Ramos (cell line): ENCODE measurements at regions not wholly inside any gene's neighbourhood (a gene's known extent, or its start where the extent isn't known, plus 50 kb on each side); places are given as distances from the start of the nearest gene placed in this dataset.

Experiments used
- in situ Hi-C: fragments of 300-500 bp; cut with MboI; formaldehyde crosslinking; loops from one replicate; pipeline ENCODE4 v1.14.3; 2022; ENCODE audit warnings: low sequenced_read_pairs; ENCODE audit not compliant: unreplicated experiment

DNA sequence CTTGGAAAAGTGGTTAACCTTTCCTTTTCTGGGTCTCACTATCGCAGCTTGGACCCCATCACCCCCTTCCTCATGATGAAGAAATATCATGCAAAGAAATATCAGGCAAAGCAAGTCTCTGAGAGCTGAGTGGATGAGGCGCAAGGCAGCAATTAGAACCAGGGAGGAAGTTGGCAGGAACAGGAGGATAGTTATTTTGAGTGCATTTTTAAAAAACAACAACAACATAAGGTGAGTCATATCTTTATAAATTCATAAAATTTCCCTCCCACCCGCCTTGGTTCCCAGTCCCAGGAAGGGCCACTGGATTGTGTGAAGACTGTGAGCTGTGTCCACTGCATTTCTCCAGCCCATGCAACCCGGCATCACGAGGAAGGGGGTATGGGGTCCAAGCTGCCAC is 316.9 kb upstream of the TLE3 start:
- in situ Hi-C loops = no loop called here

DNA sequence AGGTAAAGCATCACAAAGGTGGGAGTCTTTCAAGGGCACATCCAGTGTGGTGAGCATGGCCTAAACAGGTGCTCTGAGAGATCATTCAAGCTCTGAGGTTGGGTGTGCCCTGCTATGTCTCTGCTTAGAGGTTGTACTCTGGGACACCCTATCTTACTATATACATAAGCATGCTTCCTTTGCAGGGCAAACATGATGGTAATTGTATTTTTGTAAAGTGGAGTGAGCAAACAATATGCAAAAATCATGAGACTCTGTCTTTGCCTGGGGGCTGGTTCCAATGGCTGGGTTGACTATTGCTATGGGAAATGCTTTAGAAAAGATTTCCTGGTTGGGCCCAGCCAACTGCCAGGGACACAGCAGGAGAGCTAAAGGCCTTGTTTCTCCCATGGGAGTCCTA is 315.1 kb upstream of the TLE3 start:
- in situ Hi-C loops = no loop called here

DNA sequence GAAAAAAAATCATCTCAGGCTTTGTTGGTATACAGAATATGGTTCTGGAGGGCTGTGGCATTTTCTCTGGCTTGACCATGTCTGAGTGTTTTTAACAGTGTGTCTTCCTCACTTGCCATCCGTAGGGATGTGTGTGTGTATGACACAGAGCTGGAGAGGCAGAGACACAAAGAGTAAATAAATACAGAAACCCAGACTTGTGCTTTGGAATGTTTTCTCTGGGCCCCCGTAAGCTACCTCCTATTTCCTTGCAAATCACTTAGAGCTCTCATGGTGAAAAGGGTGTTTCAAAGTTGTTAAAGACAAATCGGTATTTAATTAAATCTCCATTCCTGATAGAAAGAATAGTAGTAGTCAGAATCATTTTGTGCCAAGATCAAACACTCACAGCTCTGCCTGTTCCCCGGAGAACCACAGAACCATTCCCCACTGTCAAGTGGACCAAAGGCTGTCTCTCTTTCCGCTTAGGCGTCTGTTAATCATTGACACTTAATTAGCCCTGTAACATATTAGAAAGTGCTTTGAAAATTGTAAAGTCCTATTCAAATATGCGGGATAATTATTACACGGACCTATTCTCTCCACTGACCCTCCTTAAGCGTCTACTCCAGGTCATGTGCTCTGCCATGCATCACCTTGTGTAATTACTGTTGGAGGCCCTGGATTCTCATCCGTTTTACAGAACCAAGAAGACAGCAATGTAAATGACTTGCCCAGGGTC is 313.6 kb upstream of the TLE3 start:
- in situ Hi-C loops = no loop called here

DNA sequence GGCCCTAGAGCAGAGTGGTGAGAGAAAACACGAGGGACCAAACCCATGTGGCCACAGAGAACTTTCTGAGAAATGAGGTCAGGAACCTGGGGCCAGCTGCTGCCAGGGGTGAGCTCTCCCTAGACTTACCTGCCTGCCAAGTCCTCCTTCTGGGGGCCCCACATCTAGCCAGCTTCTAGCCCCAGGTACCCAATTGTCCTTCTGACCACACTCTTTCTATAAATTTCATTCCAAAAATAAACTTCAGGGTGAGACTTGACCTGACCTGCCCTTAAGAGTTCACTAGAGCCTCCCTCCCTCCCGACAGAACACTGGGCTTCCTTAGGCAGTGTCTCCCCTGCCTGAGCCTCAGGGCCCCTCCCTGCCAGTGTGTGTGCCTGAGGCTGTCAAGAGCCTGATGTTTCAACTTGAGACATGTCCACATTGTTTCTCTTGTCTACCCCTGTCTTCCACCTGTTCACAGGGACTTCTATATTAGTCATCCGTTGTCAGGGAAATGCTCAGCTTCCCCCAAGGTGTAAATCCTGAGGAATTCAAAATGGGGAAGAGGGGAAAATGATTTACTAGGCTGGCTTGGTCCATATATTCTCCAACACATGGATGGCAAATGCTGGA is 312.8 kb upstream of the TLE3 start:
- in situ Hi-C loops = no loop called here

DNA sequence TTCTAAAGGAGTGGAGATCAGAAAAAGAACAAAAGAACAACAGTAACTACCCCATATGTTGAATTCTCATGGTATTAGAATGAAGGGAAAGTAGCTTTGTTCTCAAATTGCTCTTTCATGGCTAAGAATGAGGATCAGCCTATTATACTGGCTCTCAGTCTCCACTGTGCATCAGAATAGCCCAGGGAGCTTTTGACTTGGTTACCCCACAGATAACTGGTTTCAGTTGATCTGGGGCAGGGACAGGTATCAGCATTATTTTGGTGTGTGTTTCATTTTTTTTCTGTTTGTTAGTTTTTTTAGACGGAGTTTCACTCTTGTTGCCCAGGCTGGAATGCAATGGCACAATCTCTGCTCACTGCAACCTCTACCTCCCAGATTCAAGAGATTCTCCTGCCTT is 311.7 kb upstream of the TLE3 start:
- in situ Hi-C loops = no loop called here

DNA sequence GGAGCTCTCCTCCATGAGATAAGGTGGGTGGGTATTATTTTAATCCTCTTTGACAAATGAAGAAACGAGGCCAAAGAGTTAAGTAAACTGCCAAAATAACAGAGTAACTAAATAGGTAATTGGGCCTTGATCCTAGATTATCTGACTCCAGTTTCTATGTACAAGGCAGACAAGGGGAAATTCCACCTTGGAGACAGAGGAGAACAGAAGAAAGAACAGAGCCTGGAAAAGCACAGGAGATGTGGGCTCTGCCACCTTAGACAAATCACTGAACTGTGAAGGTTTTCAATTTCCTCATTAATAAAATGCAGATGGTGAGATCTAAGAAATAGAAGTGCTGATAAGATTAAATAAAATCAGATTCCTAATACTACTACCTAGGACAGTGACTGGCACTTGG is 310.2 kb upstream of the TLE3 start:
- in situ Hi-C loops = no loop called here

DNA sequence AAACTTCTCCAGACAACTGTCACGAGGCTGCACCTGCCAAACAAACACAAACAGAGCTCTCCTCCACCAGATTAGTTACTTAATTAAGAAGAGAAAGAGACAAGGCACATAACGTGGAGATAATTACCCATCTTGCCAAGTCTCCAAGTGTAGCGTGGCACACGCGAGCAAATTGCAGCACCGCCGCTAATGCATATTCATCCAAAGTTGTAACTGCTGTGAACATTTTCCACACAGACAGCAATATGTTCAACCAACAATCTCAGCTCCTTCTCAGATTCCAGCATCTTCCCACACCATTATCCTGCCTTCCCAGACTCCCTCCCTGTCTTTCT is 309.6 kb upstream of the TLE3 start:
- in situ Hi-C loops = no loop called here

DNA sequence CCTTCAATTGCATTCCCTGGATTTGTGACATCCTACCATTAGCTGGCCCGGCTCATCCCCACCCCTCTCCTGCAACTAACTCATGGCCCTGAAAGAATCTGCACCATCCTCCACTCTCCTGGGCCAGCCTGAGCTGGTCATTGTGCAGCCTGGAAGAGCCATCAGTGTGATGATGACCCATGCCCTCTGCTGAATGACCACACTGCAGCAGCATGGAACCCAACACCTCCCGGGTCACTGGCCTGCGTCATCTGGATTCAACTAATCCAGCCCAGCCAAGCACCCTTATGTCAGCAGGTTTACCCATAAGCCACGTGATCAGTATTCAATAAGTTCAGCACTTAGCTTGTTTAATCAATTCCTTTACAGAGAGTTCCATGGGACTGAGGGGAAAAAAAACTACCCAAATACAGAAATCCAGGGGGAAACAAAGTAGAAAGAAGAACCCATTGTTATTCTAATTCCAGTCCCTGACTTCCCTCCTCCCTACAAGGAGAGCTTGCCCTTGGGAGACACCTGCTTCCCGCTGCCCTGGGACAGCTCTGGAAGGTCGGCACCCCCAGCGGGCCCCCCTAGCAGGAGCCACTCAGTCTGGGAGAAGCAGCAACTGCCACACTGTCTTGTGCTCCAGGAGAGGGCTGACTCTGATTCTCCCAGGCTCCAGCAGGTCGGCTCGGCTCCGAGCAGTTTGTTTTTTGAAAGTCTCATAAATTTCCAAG is 309.1 kb upstream of the TLE3 start:
- in situ Hi-C loops = no loop called here

DNA sequence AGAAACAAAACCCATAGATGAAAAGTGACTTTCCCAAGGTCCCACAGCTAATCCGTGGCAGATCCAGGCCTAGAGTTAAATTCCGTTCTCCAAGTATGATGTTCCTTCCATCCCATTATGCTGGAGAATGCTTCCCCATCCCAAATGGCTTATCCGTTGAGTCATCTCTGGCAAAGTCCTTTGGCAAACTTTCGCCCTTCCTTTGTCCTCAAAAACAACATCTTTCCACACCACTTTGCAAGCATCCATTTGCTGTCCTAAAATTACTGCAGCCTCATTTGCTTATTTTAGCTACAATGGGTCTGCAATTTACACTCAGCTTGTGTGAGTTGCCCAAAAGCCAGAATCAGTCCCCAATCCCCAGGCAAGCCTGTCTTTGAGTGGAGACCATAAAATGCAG is 304.0 kb upstream of the TLE3 start:
- in situ Hi-C loops = no loop called here

DNA sequence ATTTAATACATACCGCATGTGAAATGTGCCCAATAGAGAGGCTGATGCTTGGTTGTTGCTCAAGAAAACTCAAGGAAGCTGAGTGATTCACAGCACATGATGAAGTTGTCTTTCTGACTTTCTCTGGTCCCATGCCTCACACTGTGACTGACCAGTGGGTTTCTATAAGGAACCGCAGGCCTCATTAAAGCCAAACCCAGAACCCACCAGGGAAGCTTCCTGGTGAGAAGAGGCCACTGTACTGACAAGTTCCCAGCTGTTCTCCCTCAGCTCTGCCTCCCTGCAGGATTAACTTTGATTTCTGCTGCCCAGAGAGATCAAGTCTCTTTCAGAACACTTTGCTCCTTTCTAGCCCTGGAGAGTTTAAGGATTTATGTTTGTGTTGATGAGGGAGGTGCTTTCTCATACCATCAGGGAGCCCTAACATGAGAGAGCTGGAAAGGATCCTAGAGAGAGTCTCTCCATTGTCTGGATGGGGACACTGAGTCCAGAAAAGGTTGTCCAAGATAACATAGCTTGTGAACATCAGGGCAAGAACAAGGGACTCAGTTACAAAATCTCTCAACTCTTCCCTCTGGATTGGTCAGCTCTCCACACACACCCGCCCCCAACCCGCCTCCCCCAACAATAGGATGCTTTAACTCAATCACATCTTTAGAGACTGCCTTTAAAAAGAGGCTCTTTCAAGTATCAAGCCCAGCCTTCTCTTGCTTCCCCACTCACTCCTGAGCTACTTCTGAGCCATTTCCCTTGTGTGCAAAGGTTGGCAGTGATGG is 303.2 kb upstream of the TLE3 start:
- in situ Hi-C loops = no loop called here

DNA sequence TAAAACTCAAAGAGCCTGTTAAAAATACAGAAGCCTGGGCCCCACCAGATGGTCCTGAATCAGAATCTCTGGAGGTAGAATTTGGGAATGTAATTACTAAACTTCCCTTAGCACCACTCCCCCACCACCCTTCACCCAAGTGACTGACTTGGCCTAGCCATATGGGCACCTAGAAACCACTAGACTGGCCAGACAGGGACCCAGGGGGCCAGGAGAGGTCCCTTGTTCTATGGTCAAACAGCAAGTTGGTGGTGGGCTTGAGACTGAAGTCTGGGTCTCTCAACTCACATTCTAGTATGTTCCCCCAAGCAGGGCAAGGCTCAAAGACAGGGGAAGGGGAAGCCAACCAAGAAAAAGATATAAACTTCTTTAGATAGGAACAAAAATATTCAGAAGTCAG is 301.5 kb upstream of the TLE3 start:
- in situ Hi-C loops = no loop called here

DNA sequence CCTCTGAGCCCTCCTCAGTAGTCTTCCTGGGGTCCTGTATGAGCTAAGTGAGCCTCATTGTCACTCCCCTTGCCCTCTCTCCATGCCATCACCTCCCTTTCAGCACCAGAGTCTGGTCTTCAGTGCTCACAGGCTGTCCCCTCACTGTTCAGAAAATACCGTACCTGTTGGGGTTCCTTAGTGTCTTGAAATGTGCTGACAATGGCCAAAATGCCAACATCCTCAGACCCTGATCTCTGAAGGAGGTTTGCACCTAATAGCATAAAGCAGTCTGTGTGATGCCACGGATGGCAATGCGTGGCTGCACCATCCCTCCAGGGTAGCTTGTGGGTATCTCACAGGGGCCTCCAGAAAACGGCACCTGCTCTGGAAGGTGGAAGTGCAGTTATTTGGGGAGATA is 301.0 kb upstream of the TLE3 start:
- in situ Hi-C loops = no loop called here

DNA sequence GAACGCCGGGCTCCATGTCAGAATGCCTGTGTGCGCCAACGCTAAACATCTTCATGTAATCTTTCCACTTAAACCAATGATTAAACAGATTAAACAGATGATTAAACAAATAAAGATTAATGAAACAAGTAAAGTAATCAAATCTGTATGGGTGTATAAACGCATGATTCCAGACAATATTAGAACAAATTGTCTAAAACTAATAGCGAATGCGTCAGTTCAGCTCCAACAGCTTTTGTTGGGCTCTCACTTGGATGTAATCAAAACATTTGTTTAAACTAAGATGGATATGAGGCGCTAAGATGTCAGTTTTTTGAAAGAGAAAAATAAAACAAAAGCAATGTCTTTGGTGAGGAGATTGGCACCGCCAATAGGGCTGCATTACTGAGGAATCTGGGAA is 299.1 kb upstream of the TLE3 start:
- in situ Hi-C loops = no loop called here

DNA sequence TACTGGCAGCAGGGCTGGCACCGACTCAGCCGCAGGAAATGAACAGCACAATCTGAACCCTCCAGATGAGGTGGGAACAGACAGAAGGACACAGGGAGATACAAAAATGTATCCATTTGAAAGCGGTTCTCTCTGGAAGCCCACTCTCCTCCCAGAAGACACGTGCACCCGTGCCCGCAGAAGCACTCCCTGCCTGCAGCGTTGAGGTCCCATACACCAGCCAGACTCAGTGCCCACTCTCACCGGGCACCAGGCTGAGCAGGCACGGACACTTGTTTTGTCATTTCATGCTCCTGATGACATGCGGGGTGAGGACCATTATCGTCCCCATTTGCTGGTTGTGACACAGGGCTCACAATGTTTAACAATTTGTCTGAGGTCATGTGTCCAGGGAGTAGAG is 297.4 kb upstream of the TLE3 start:
- in situ Hi-C loops = no loop called here

DNA sequence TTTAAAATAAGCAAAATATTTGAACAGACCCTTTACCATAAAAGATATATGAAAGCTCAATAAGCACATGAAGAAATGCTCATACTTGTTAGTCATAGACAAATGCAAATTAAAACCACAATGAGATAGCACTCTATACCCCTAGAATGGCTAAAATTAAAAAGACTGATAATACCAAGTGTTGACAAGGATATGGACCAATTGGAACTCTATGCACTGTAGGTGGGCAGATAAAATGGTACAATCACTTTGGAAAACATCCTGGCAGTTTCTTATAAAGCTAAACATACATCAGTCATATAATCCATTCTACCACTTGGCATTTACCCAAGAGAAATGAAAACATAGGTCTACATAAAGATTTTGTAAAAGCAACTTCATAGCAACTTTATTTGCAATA is 293.0 kb upstream of the TLE3 start:
- in situ Hi-C loops = no loop called here

DNA sequence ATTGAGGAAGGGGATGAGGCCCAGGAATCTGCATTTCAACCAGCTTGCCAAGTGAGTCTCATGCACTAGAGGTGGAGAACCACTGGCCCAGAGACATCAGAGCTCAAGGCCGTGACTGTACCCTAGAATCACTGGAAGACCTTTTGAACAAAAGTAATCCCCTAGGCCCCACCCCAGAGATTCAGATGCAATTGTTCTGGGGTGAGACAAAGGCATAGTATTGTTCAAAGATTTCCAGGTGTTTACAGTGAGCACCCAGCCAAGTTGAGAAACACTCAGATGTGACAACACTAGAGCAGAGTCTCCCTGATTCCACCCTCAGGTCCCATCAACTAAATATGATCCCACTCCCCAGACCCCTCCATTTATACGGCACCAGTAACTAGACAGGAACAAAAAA is 290.3 kb upstream of the TLE3 start:
- in situ Hi-C loops = no loop called here

DNA sequence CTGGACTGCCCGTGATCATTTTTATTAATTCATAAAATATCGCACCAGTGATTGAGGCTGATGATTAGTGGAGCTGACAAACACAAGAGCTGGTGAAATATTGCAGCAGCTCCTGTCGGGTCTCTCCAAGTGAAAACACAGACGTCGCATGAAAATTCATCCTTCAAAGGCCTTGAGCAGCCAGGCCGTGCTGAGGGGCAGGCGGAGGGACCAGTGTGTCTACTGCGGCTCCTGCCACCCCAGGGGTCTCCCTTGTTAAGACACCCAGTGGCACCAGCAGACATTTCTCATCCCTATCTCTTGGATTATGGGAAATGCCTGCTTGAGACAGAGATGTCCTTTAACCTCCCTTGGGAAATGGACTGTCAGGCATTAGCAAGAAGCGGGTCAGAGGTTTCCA is 289.4 kb upstream of the TLE3 start:
- in situ Hi-C loops = no loop called here

DNA sequence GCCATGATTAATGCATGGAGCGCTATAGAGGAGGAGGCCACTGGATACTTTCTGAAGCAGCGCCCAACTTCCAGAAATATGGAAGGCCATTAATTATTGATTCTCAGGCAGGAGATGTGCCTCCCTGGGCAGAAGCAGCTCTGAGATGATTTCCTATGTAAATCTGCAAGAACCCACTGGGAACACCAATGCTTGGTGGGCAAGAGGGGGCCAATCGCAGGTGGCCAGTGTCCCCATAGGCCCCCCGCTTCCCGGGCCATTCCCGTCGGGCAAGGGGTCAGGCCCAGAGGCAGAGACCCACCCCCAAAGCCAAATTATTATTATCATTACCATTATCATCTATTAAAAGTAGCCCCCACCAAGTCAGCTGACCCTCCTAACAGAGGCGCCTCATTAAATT is 288.0 kb upstream of the TLE3 start:
- in situ Hi-C loops = no loop called here

DNA sequence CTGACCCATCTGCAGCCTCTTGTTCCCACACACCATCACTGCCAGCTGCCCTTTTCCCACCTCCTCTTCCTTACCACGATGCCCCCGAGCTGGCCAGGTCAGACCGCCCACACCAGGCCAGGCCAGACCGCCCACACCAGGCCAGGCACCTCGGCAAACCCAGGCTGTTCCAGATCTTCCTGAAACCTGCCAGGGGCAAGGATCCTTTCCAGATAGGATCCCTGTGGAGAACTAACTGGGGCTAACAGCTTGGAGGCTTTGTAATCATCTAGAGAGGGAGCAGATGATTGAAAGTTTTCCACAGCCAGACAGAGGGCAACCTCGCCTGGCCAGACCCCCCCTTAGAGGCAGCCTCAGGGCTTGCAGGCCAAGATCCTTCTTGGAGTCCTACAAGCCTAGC is 287.3 kb upstream of the TLE3 start:
- in situ Hi-C loops = no loop called here

DNA sequence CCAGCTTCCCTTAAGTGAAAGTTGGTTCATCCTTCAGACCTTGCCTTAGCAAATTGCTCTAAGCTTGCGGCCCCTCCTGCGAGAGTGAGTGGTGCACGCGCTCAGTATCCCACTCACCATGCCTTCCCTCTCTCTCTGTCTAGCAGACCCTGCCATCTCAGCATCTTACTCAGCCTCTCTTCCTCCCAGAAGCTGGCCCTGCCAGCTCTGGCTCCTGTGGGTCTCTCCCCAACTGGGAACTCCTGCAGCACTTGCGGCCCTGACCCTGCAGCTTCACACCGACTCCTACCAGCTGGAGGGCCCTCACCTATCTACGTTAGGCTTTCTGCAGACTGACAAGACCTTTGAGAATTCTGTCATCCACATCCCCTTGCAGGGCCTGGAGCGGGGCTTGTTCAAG is 286.1 kb upstream of the TLE3 start:
- in situ Hi-C loops = no loop called here

DNA sequence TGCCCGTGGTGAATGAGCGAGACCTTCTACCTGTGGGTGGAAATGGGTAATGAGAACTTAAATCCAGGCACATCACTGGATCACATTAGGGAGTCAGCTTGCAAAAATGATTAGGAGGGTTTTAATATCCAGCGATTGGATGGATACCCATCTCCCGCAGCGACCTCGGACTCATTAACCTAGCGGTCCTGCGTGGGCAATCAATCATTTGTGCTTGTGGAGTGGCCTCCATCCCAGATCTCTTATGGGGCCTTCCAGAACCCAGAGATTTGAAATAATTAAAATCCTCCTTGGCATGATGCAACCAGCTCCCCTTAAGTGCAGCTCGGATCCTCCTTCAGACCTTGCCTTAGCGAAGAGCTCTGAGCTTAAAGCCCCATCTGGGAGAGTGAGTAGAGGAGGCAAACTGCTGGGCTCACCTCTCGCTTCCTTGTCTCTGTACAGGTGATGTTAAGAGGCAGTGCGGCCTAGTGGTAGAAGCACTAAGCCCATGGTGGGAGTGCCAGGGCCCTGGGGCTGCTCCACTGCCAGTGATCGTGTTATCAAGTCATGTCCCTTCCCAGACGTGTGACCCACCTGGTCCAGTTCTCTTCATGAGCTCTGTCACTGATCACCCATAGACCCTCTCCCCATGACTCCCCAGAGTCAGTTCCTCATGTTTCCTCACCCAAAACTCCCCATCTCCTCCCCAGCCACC is 285.2 kb upstream of the TLE3 start:
- in situ Hi-C loops = no loop called here
